Karpas-422 (cell line): ENCODE measurements at regions not wholly inside any gene's neighbourhood (a gene's known extent, or its start where the extent isn't known, plus 50 kb on each side); places are given as distances from the start of the nearest gene placed in this dataset.

Experiments
- DNase-seq: peaks from one replicate; pipeline ENCODE4 v3.0.0-alpha.2; 2015
- H2AFZ ChIP-seq: fragments of 200-600 bp; sonication (generic); 2 replicates; pipeline ENCODE4 v1.6.1; 2014; ENCODE audit warnings: antibody characterized with exemption, low read length, mixed read lengths
- H3K27ac ChIP-seq: fragments of 200-600 bp; sonication (generic); 2 replicates; pipeline ENCODE4 v1.5.1; 2014; ENCODE audit warnings: mild to moderate bottlenecking, low read length, moderate library complexity
- H3K27me3 ChIP-seq: fragments of 200-600 bp; sonication (generic); 2 replicates; pipeline ENCODE4 v1.6.1; 2014; ENCODE audit warnings: low read length, mixed read lengths
- H3K36me3 ChIP-seq: fragments of 200-600 bp; sonication (generic); 2 replicates; pipeline ENCODE4 v1.6.1; 2014; ENCODE audit warnings: low read length, mixed read lengths; ENCODE audit not compliant: insufficient read depth
- H3K4me1 ChIP-seq: fragments of 200-600 bp; sonication (generic); 2 replicates; pipeline ENCODE4 v1.6.1; 2014; ENCODE audit warnings: mild to moderate bottlenecking, low read length, mixed read lengths
- H3K4me2 ChIP-seq: fragments of 200-600 bp; sonication (generic); 2 replicates; pipeline ENCODE4 v1.6.1; 2014; ENCODE audit warnings: low read length, low read depth, mild to moderate bottlenecking; ENCODE audit not compliant: poor library complexity, severe bottlenecking
- H3K4me3 ChIP-seq: fragments of 200-600 bp; sonication (generic); 2 replicates; pipeline ENCODE4 v1.5.1; 2014; ENCODE audit warnings: mild to moderate bottlenecking, antibody characterized with exemption, low read length, mixed read lengths
- H3K79me2 ChIP-seq: fragments of 200-600 bp; sonication (generic); 2 replicates; pipeline ENCODE4 v1.6.1; 2014; ENCODE audit warnings: mild to moderate bottlenecking, low read length, mixed read lengths
- H3K9ac ChIP-seq: fragments of 200-600 bp; sonication (generic); 2 replicates; pipeline ENCODE4 v1.6.0; 2014; ENCODE audit warnings: low read length
- H3K9me2 ChIP-seq: fragments of 200-600 bp; sonication (generic), shearing (Covaris generic); replicated peaks from 2 replicates; pipeline ENCODE4 v1.6.0; 2014; ENCODE audit warnings: mild to moderate bottlenecking, low read length, moderate library complexity; ENCODE audit not compliant: insufficient read depth
- H3K9me3 ChIP-seq: fragments of 300-700, 200-600 bp; sonication (generic); 2 replicates; pipeline ENCODE4 v1.6.1; 2014; ENCODE audit warnings: low read length, mixed read lengths
- H4K20me1 ChIP-seq: fragments of 200-600 bp; sonication (generic); 2 replicates; pipeline ENCODE4 v1.6.1; 2014; ENCODE audit warnings: mild to moderate bottlenecking, antibody characterized with exemption, low read length, low read depth; ENCODE audit not compliant: insufficient read depth

- H3K79me2 ChIP-seq = no peaks in the 10 kb centered on the region
These were observed 130.5 kb upstream of the MAN1A1 start for GRCh38 chr6:119479860-119480655.

GRCh38 chr6:119476554-119476953 is 127.0 kb upstream of the MAN1A1 start:
- no peaks in the 10 kb centered on the region for H3K9me3 ChIP-seq
- no peak overlapping the region for H2AFZ ChIP-seq
- no peaks in the 10 kb centered on the region for H4K20me1 ChIP-seq
- no peak overlapping the region for H3K9ac ChIP-seq
- no peak overlapping the region for H3K27ac ChIP-seq
- H3K27me3 ChIP-seq = no peaks in the 10 kb centered on the region
- DNase-seq = no peak
- H3K4me2 ChIP-seq = no peak overlapping the region
- no peaks in the 10 kb centered on the region for H3K9me2 ChIP-seq
- H3K4me3 ChIP-seq = no peak overlapping the region
- no peaks in the 10 kb centered on the region for H3K36me3 ChIP-seq
- H3K4me1 ChIP-seq = no peaks in the 10 kb centered on the region
- no peaks in the 10 kb centered on the region for H3K79me2 ChIP-seq

More at GRCh38 chr6:119479860-119480655, 130.5 kb upstream of the MAN1A1 start:
- no peak overlapping the region for H3K27ac ChIP-seq
- DNase-seq = no peak
- no peak overlapping the region for H3K4me2 ChIP-seq
- H3K36me3 ChIP-seq = no peaks in the 10 kb centered on the region
- no peak overlapping the region for H2AFZ ChIP-seq
- no peak overlapping the region for H3K4me3 ChIP-seq
- H3K27me3 ChIP-seq = no peaks in the 10 kb centered on the region
- H3K9me3 ChIP-seq = no peaks in the 10 kb centered on the region
- H4K20me1 ChIP-seq = no peaks in the 10 kb centered on the region
- no peaks in the 10 kb centered on the region for H3K4me1 ChIP-seq
- no peaks in the 10 kb centered on the region for H3K9me2 ChIP-seq
- no peak overlapping the region for H3K9ac ChIP-seq

- H3K9me2 ChIP-seq = no peaks in the 10 kb centered on the region
- no peak overlapping the region for H3K4me3 ChIP-seq
- no peaks in the 10 kb centered on the region for H3K9me3 ChIP-seq
- no peak overlapping the region for H3K9ac ChIP-seq
- H3K36me3 ChIP-seq = no peaks in the 10 kb centered on the region
- H3K79me2 ChIP-seq = no peaks in the 10 kb centered on the region
- no peak for DNase-seq
- no peaks in the 10 kb centered on the region for H3K4me1 ChIP-seq
- no peak overlapping the region for H3K4me2 ChIP-seq
- H2AFZ ChIP-seq = no peak overlapping the region
- H4K20me1 ChIP-seq = no peaks in the 10 kb centered on the region
- no peaks in the 10 kb centered on the region for H3K27me3 ChIP-seq
- H3K27ac ChIP-seq = no peak overlapping the region
These were observed 126.5 kb upstream of the MAN1A1 start for GRCh38 chr6:119476024-119476423.

- H3K4me2 ChIP-seq = no peak overlapping the region
- no peaks in the 10 kb centered on the region for H3K9me2 ChIP-seq
- H3K9ac ChIP-seq = no peak overlapping the region
- no peak overlapping the region for H3K4me3 ChIP-seq
- H3K36me3 ChIP-seq = no peaks in the 10 kb centered on the region
- no peaks in the 10 kb centered on the region for H3K79me2 ChIP-seq
- no peak overlapping the region for H3K27ac ChIP-seq
- H3K4me1 ChIP-seq = no peaks in the 10 kb centered on the region
- no peak for DNase-seq
- no peaks in the 10 kb centered on the region for H3K27me3 ChIP-seq
- no peak overlapping the region for H2AFZ ChIP-seq
- H3K9me3 ChIP-seq = no peaks in the 10 kb centered on the region
- no peaks in the 10 kb centered on the region for H4K20me1 ChIP-seq
These were observed 121.5 kb upstream of the MAN1A1 start for GRCh38 chr6:119470893-119471542.

GRCh38 chr6:119467488-119468081 is 118.0 kb upstream of the MAN1A1 start:
- no peaks in the 10 kb centered on the region for H3K9me3 ChIP-seq
- H3K27me3 ChIP-seq = no peaks in the 10 kb centered on the region
- H3K9ac ChIP-seq = no peak overlapping the region
- H3K9me2 ChIP-seq = no peaks in the 10 kb centered on the region
- no peak for DNase-seq
- H3K4me3 ChIP-seq = no peak overlapping the region
- no peaks in the 10 kb centered on the region for H3K79me2 ChIP-seq
- no peaks in the 10 kb centered on the region for H3K36me3 ChIP-seq
- H4K20me1 ChIP-seq = no peaks in the 10 kb centered on the region
- no peaks in the 10 kb centered on the region for H3K4me1 ChIP-seq
- no peak overlapping the region for H3K27ac ChIP-seq
- H2AFZ ChIP-seq = no peak overlapping the region
- no peak overlapping the region for H3K4me2 ChIP-seq

- no peak overlapping the region for H3K4me3 ChIP-seq
- no peak overlapping the region for H3K9ac ChIP-seq
- no peaks in the 10 kb centered on the region for H4K20me1 ChIP-seq
- H3K36me3 ChIP-seq = no peaks in the 10 kb centered on the region
- no peaks in the 10 kb centered on the region for H3K79me2 ChIP-seq
- H3K9me2 ChIP-seq = no peaks in the 10 kb centered on the region
- no peaks in the 10 kb centered on the region for H3K4me1 ChIP-seq
- no peak overlapping the region for H3K4me2 ChIP-seq
- no peak for DNase-seq
- no peaks in the 10 kb centered on the region for H3K27me3 ChIP-seq
- H3K27ac ChIP-seq = no peak overlapping the region
- no peak overlapping the region for H2AFZ ChIP-seq
- H3K9me3 ChIP-seq = no peaks in the 10 kb centered on the region
These were observed 116.7 kb upstream of the MAN1A1 start for GRCh38 chr6:119466226-119466625.

GRCh38 chr6:119463081-119463626 is 113.6 kb upstream of the MAN1A1 start:
- H3K9ac ChIP-seq = no peak overlapping the region
- no peak overlapping the region for H3K27ac ChIP-seq
- H3K27me3 ChIP-seq = no peaks in the 10 kb centered on the region
- no peak overlapping the region for H2AFZ ChIP-seq
- no peak overlapping the region for H3K4me2 ChIP-seq
- H3K4me1 ChIP-seq = no peaks in the 10 kb centered on the region
- no peaks in the 10 kb centered on the region for H4K20me1 ChIP-seq
- DNase-seq = no peak
- no peaks in the 10 kb centered on the region for H3K79me2 ChIP-seq
- H3K9me3 ChIP-seq = no peaks in the 10 kb centered on the region
- H3K4me3 ChIP-seq = no peak overlapping the region
- no peaks in the 10 kb centered on the region for H3K9me2 ChIP-seq
- H3K36me3 ChIP-seq = no peaks in the 10 kb centered on the region

GRCh38 chr6:119461187-119461586 is 111.6 kb upstream of the MAN1A1 start:
- H3K27ac ChIP-seq = no peak overlapping the region
- no peak overlapping the region for H3K9ac ChIP-seq
- no peak for DNase-seq

More at GRCh38 chr6:119461187-119461586, 111.6 kb upstream of the MAN1A1 start:
- Histone ChIP-seq H3K27me3 (no peaks in the 10 kb centered on the region), H3K36me3 (no peaks in the 10 kb centered on the region), H3K9me2 (no peaks in the 10 kb centered on the region), H3K4me2 (no peak overlapping the region), H3K79me2 (no peaks in the 10 kb centered on the region), H2AFZ (no peak overlapping the region), H3K9me3 (no peaks in the 10 kb centered on the region), H3K4me3 (no peak overlapping the region), H3K4me1 (no peaks in the 10 kb centered on the region), H4K20me1 (no peaks in the 10 kb centered on the region)
